ENCODE measurements at regions not wholly inside any gene's neighbourhood (a gene's known extent, or its start where the extent isn't known, plus 50 kb on each side); places are given as distances from the start of the nearest gene placed in this dataset.

DNA sequence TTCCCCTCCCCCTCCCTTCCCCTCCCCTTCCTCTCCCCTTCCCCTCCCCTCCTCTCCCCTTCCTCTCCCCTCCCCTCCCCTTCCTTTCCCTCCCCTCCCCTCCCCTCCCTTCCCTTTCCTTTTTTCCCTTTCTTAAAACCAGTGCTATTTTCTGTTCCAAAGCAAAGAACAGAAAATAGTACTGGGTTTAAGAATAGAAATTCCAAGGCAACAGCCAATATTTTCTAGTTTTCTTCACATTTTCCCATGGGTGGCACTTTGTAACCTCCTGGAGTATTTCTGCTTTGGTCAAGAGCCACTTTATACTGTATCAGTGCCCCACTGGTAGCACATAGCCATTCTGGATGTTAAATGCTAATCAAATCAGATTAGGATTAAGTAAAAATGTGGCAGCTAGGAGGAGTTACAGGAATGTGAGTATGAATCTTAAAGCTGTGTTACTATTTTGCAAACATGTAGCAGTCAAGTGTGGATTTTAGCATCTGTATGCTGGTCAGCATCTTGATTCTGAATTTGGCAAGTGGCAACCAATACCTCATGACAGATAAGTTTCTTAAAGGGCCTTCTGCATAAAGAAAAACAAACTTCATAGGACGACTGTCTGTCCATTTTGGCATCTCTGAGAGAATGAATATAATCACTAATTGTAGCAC is 126.4 kb downstream of the CEP57L1 start:
- H3K4me3 Mint-ChIP-seq (ENCODE audit: unreplicated experiment): no peak overlapping the region
- no peaks in the 10 kb centered on the region for H3K36me3 Mint-ChIP-seq (ENCODE audit: insufficient read depth, unreplicated experiment)
- POLR2A ChIA-PET: interaction anchor here (0.6 kb wide), 1 partner anchor 10 kb away, joined by 3 read pairs; no protein-coding TSS in a partner anchor
- no peaks in the 10 kb centered on the region for H3K9me3 Mint-ChIP-seq (ENCODE audit: unreplicated experiment)
- no peak overlapping the region for H3K27ac Mint-ChIP-seq (ENCODE audit: low read depth, unreplicated experiment)
- TF ChIP-seq, protein P1, sequence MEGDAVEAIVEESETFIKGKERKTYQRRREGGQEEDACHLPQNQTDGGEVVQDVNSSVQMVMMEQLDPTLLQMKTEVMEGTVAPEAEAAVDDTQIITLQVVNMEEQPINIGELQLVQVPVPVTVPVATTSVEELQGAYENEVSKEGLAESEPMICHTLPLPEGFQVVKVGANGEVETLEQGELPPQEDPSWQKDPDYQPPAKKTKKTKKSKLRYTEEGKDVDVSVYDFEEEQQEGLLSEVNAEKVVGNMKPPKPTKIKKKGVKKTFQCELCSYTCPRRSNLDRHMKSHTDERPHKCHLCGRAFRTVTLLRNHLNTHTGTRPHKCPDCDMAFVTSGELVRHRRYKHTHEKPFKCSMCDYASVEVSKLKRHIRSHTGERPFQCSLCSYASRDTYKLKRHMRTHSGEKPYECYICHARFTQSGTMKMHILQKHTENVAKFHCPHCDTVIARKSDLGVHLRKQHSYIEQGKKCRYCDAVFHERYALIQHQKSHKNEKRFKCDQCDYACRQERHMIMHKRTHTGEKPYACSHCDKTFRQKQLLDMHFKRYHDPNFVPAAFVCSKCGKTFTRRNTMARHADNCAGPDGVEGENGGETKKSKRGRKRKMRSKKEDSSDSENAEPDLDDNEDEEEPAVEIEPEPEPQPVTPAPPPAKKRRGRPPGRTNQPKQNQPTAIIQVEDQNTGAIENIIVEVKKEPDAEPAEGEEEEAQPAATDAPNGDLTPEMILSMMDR (IDR thresholded peaks at IDR 0.05; ENCODE audit: unreplicated experiment): no peak
- H3K27me3 Mint-ChIP-seq (ENCODE audit: insufficient read depth, unreplicated experiment): peaks cover 18% of the 10 kb centered on the region
- no TSS peak for BruUV-seq (replicated peaks)
- CTCF ChIA-PET: no interaction called here
- DNase-seq (ENCODE audit: unreplicated experiment): no peak
- intact Hi-C loops (cut with micrococcal nuclease): no loop called here
- H3K4me1 Mint-ChIP-seq (ENCODE audit: insufficient read depth, unreplicated experiment): no peaks in the 10 kb centered on the region
